H9 (cell line): ENCODE measurements at regions not wholly inside any gene's neighbourhood (a gene's known extent, or its start where the extent isn't known, plus 50 kb on each side); places are given as distances from the start of the nearest gene placed in this dataset.

Experiments
- DNase-seq: peaks from one replicate; pipeline ENCODE4 v3.0.0-alpha.2; 2017
- H2AFZ ChIP-seq: one replicate; pipeline ENCODE4 v1.6.1; 2013; ENCODE audit warnings: mild to moderate bottlenecking, low read length, control low read depth, moderate library complexity
- H2AK5ac ChIP-seq: 2 replicates; pipeline ENCODE4 v1.6.1; 2013; ENCODE audit warnings: low read length, control low read depth, mixed read lengths; ENCODE audit not compliant: insufficient read length
- H2BK120ac ChIP-seq: one replicate; pipeline ENCODE4 v1.6.1; 2013; ENCODE audit warnings: low read depth, mild to moderate bottlenecking, low read length, control low read depth, inconsistent platforms; ENCODE audit not compliant: poor library complexity, severe bottlenecking
- H2BK12ac ChIP-seq: 2 replicates; pipeline ENCODE4 v1.6.1; 2013; ENCODE audit warnings: low read length, control low read depth, mixed read lengths, low read depth; ENCODE audit not compliant: insufficient read length
- H2BK15ac ChIP-seq: 2 replicates; pipeline ENCODE4 v1.6.1; 2013; ENCODE audit warnings: low read depth, low read length, control low read depth
- H2BK20ac ChIP-seq: one replicate; pipeline ENCODE4 v1.6.1; 2013; ENCODE audit warnings: low read depth, mild to moderate bottlenecking, low read length, control low read depth, inconsistent platforms; ENCODE audit not compliant: poor library complexity, severe bottlenecking
- H2BK5ac ChIP-seq: 2 replicates; pipeline ENCODE4 v1.6.1; 2013; ENCODE audit warnings: low read length, control low read depth, mixed read lengths; ENCODE audit not compliant: insufficient read length
- H3K14ac ChIP-seq: 2 replicates; pipeline ENCODE4 v1.6.1; 2013; ENCODE audit warnings: low read length, control low read depth; ENCODE audit not compliant: insufficient read depth
- H3K18ac ChIP-seq: 2 replicates; pipeline ENCODE4 v1.6.1; 2013; ENCODE audit warnings: low read depth, mild to moderate bottlenecking, mixed read lengths, low read length, control low read depth; ENCODE audit not compliant: insufficient read length
- H3K23ac ChIP-seq: 2 replicates; pipeline ENCODE4 v1.6.1; 2013; ENCODE audit warnings: low read length, control low read depth, mixed read lengths, low read depth; ENCODE audit not compliant: insufficient read length
- H3K23me2 ChIP-seq: 2 replicates; pipeline ENCODE4 v1.6.1; 2013; ENCODE audit warnings: low read depth, mild to moderate bottlenecking, mixed read lengths, low read length, control low read depth; ENCODE audit not compliant: insufficient read length, poor library complexity, severe bottlenecking
- H3K27ac ChIP-seq: 2 replicates; pipeline ENCODE4 v1.5.1; 2013; ENCODE audit warnings: low read length, control low read depth, mixed read lengths, low read depth; ENCODE audit not compliant: insufficient read length
- H3K27me3 ChIP-seq: 2 replicates; pipeline ENCODE4 v1.6.1; 2013; ENCODE audit warnings: low read length, control low read depth, inconsistent platforms; ENCODE audit not compliant: insufficient read depth
- H3K4ac ChIP-seq: 2 replicates; pipeline ENCODE4 v1.6.1; 2013; ENCODE audit warnings: low read depth, mild to moderate bottlenecking, control low read depth, inconsistent platforms, low read length, moderate library complexity
- H3K4me1 ChIP-seq: 2 replicates; pipeline ENCODE4 v1.6.1; 2013; ENCODE audit warnings: low read length, control low read depth, inconsistent platforms; ENCODE audit not compliant: insufficient read depth
- H3K4me2 ChIP-seq: 2 replicates; pipeline ENCODE4 v1.6.1; 2013; ENCODE audit warnings: low read length, control low read depth, mixed read lengths; ENCODE audit not compliant: insufficient read length, insufficient read depth
- H3K56ac ChIP-seq: 2 replicates; pipeline ENCODE4 v1.6.1; 2013; ENCODE audit warnings: low read depth, mild to moderate bottlenecking, mixed read lengths, low read length, control low read depth; ENCODE audit not compliant: insufficient read length
- H3K79me1 ChIP-seq: 2 replicates; pipeline ENCODE4 v1.6.1; 2013; ENCODE audit warnings: low read depth, mild to moderate bottlenecking, moderate library complexity, low read length, control low read depth, inconsistent platforms; ENCODE audit not compliant: insufficient read depth, poor library complexity, severe bottlenecking
- H3K79me2 ChIP-seq: 2 replicates; pipeline ENCODE4 v1.6.1; 2013; ENCODE audit warnings: low read length, control low read depth, inconsistent platforms; ENCODE audit not compliant: insufficient read depth
- H3K9ac ChIP-seq: 2 replicates; pipeline ENCODE4 v1.6.1; 2013; ENCODE audit warnings: low read length, control low read depth, mixed read lengths; ENCODE audit not compliant: insufficient read length; ENCODE audit errors: extremely low read depth
- H3K9me3 ChIP-seq: one replicate; pipeline ENCODE4 v1.6.1; 2013; ENCODE audit warnings: low read depth, low read length, inconsistent platforms; ENCODE audit not compliant: control insufficient read depth
- H3T11ph ChIP-seq: one replicate; pipeline ENCODE4 v1.6.1; 2013; ENCODE audit warnings: mild to moderate bottlenecking, low read length, control low read depth, inconsistent platforms
- H4K20me1 ChIP-seq: one replicate; pipeline ENCODE4 v1.6.1; 2013; ENCODE audit not compliant: control insufficient read depth, insufficient read length, insufficient read depth
- H4K5ac ChIP-seq: 2 replicates; pipeline ENCODE4 v1.6.1; 2013; ENCODE audit warnings: low read depth, mild to moderate bottlenecking, mixed read lengths, low read length, control low read depth; ENCODE audit not compliant: insufficient read length
- H4K8ac ChIP-seq: replicated peaks from 2 replicates; pipeline ENCODE4 v1.6.1; 2013; ENCODE audit warnings: low read length, control low read depth, mixed read lengths, low read depth; ENCODE audit not compliant: insufficient read length
- H4K91ac ChIP-seq: 2 replicates; pipeline ENCODE4 v1.6.1; 2013; ENCODE audit warnings: low read depth, mild to moderate bottlenecking, moderate library complexity, mixed read lengths, low read length, control low read depth; ENCODE audit not compliant: insufficient read length
- H3K27ac Mint-ChIP-seq, 3 experiments: 2 replicates in 2 of 3; 3 replicates in 1 of 3; pipeline ENCODE4 v1.8.0; 2020 to 2021; ENCODE audit warnings: mixed read lengths in 3 of 3, mild to moderate bottlenecking in 1 of 3, moderate library complexity in 1 of 3
- H3K27me3 Mint-ChIP-seq: 2 replicates; pipeline ENCODE4 v1.8.0; 2021; ENCODE audit warnings: low read depth, mild to moderate bottlenecking, moderate library complexity, mixed read lengths
- H3K36me3 Mint-ChIP-seq, 3 experiments: 2 replicates in 2 of 3; 3 replicates in 1 of 3; pipeline ENCODE4 v1.8.0; 2020 to 2021; ENCODE audit warnings: low read depth in 3 of 3, mixed read lengths in 3 of 3; ENCODE audit not compliant: insufficient read depth in 1 of 3
- H3K4me1 Mint-ChIP-seq, 2 experiments: 2 replicates each; pipeline ENCODE4 v1.8.0; 2020; ENCODE audit warnings: mixed read lengths in 2 of 2
- H3K4me3 Mint-ChIP-seq, 2 experiments: 2 replicates in 1 of 2; 3 replicates in 1 of 2; pipeline ENCODE4 v1.8.0; 2020 to 2021; ENCODE audit warnings: mild to moderate bottlenecking in 2 of 2, mixed read lengths in 2 of 2, moderate library complexity in 1 of 2
- H3K9me3 Mint-ChIP-seq, 2 experiments: 2 replicates in 1 of 2; 3 replicates in 1 of 2; pipeline ENCODE4 v1.8.0; 2020; ENCODE audit warnings: mild to moderate bottlenecking in 2 of 2, mixed read lengths in 2 of 2, moderate library complexity in 1 of 2
- WGBS: extraction: QIAGEN DNeasy Blood & Tissue Kit; methylation state at CpG from one replicate; pipeline ENCODE4 v1.1.7; 2013; ENCODE audit warnings: missing lambda C conversion rate, low lambda C conversion rate, mixed read lengths; ENCODE audit not compliant: insufficient read length; ENCODE audit errors: extremely low coverage; 5-methylcytosine and 5-hydroxymethylcytosine counted together
- TF ChIP-seq, protein P1 (sequence below): fragments of 200-600 bp; sonication (generic); conservative IDR thresholded peaks from 3 replicates; pipeline ENCODE4 v1.8.0; 2021; ENCODE audit warnings: antibody characterized with exemption, mild to moderate bottlenecking

DNA sequence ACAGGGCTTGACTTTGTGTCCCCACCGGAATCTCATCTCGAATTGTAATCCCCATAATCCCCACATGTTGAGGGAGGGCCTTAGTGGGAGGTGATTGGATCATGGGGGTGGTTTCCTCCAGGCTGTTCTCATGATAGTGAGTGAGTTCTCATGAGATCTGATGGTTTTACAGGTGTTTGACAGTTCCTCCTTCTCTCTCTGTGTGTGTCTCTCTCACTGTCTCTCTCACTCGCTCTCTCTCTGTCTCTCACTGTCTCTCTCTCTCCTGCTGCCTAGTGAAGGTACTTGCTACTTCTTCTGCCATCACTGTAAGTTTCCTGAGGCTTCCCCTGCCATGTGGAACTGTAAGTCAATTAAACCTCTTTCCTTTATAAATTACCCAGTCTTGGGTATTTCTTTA is 289.8 kb upstream of the HABP2 start:
- no peaks in the 10 kb centered on the region for H4K20me1 ChIP-seq
- no peak overlapping the region for H3K23ac ChIP-seq
- no peak overlapping the region for H4K91ac ChIP-seq
- WGBS = no CpG with 5 or more reads among the region's 3 CpGs
- H2BK12ac ChIP-seq = no peak overlapping the region
- H2BK120ac ChIP-seq = no peak overlapping the region
- no peaks in the 10 kb centered on the region for H3K27me3 ChIP-seq
- no peak overlapping the region for H3K18ac ChIP-seq
- 0 out of 7 replicates have a peak overlapping the region, but pooled peaks of 1 of the 3 experiments have one; percentile 17 for H3K27ac Mint-ChIP-seq
- H2AFZ ChIP-seq = no peak overlapping the region
- no peaks in the 10 kb centered on the region; the same call in 1 of the 2 replicates for H3K79me2 ChIP-seq
- no peak overlapping the region for H2BK20ac ChIP-seq
- H3K36me3 Mint-ChIP-seq = no peaks in the 10 kb centered on the region; a peak in 1 of 7 replicates
- no peak overlapping the region for H4K5ac ChIP-seq
- H3K9me3 Mint-ChIP-seq = no peaks in the 10 kb centered on the region; a peak in 1 of 5 replicates
- H3K9me3 ChIP-seq = no peaks in the 10 kb centered on the region
- no peak overlapping the region for H2AK5ac ChIP-seq
- no peak overlapping the region for H2BK5ac ChIP-seq
- DNase-seq = no peak
- H3K4ac ChIP-seq = no peak overlapping the region
- H3K27ac ChIP-seq = no peak overlapping the region
- H3T11ph ChIP-seq = no peak overlapping the region
- H3K4me2 ChIP-seq = no peak overlapping the region
- H3K79me1 ChIP-seq = no peaks in the 10 kb centered on the region
- H3K4me3 Mint-ChIP-seq = no peak overlapping the region
- H3K9ac ChIP-seq = no peak overlapping the region
- H3K23me2 ChIP-seq = no peaks in the 10 kb centered on the region
- H3K4me1 ChIP-seq = no peaks in the 10 kb centered on the region; the same call in 1 of the 2 replicates
- H2BK15ac ChIP-seq = no peak overlapping the region
- no peak overlapping the region for H4K8ac ChIP-seq
- TF ChIP-seq, protein P1, sequence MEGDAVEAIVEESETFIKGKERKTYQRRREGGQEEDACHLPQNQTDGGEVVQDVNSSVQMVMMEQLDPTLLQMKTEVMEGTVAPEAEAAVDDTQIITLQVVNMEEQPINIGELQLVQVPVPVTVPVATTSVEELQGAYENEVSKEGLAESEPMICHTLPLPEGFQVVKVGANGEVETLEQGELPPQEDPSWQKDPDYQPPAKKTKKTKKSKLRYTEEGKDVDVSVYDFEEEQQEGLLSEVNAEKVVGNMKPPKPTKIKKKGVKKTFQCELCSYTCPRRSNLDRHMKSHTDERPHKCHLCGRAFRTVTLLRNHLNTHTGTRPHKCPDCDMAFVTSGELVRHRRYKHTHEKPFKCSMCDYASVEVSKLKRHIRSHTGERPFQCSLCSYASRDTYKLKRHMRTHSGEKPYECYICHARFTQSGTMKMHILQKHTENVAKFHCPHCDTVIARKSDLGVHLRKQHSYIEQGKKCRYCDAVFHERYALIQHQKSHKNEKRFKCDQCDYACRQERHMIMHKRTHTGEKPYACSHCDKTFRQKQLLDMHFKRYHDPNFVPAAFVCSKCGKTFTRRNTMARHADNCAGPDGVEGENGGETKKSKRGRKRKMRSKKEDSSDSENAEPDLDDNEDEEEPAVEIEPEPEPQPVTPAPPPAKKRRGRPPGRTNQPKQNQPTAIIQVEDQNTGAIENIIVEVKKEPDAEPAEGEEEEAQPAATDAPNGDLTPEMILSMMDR = no peak
- H3K56ac ChIP-seq = no peak overlapping the region
- peaks cover 10% of the 10 kb centered on the region for H3K27me3 Mint-ChIP-seq
- H3K14ac ChIP-seq = no peak overlapping the region
- H3K4me1 Mint-ChIP-seq = peaks cover 28 to 40% of the 10 kb centered on the region in 2 experiments
